ENCODE measurements at regions not wholly inside any gene's neighbourhood (a gene's known extent, or its start where the extent isn't known, plus 50 kb on each side); places are given as distances from the start of the nearest gene placed in this dataset.

GRCh38 chr11:88448131-88448670 lies 110.7 kb upstream of the CTSC start:
- no peak for DNase-seq

- DNase-seq, result no peak
Measured at GRCh38 chr11:88447281-88447680, 109.7 kb upstream of the CTSC start.

GRCh38 chr11:88439356-88439755 lies 101.8 kb upstream of the CTSC start:
- DNase-seq, result no peak

GRCh38 chr11:88438721-88439120 lies 101.2 kb upstream of the CTSC start:
- no peak for DNase-seq

- no peak for DNase-seq
Measured at GRCh38 chr11:88435415-88435814, 97.9 kb upstream of the CTSC start.

- no peak for DNase-seq
Measured at GRCh38 chr11:88434333-88434976, 96.9 kb upstream of the CTSC start.

GRCh38 chr11:88433536-88434230 lies 96.1 kb upstream of the CTSC start:
- DNase-seq, result no peak

GRCh38 chr11:88431675-88432341 lies 94.3 kb upstream of the CTSC start:
- DNase-seq, result no peak

- DNase-seq, result no peak
Measured at GRCh38 chr11:88428959-88429358, 91.4 kb upstream of the CTSC start.

GRCh38 chr11:88427719-88428118 lies 90.2 kb upstream of the CTSC start:
- DNase-seq, result no peak

GRCh38 chr11:88424881-88425280 lies 87.3 kb upstream of the CTSC start:
- DNase-seq, result no peak

GRCh38 chr11:88421530-88421929 lies 84.0 kb upstream of the CTSC start:
- no peak for DNase-seq

GRCh38 chr11:88420165-88420791 lies 82.7 kb upstream of the CTSC start:
- DNase-seq, result no peak

GRCh38 chr11:88418508-88418907 lies 81.0 kb upstream of the CTSC start:
- peak; percentile 48 for DNase-seq

- DNase-seq, result no peak
Measured at GRCh38 chr11:88415495-88415894, 78.0 kb upstream of the CTSC start.

GRCh38 chr11:88414981-88415413 lies 77.5 kb upstream of the CTSC start:
- DNase-seq, result no peak

- DNase-seq, result peak; percentile 46
Measured at GRCh38 chr11:88414385-88414861, 76.9 kb upstream of the CTSC start.

GRCh38 chr11:88411265-88411664 lies 73.7 kb upstream of the CTSC start:
- DNase-seq, result no peak

- DNase-seq, result no peak
Measured at GRCh38 chr11:88410656-88411055, 73.1 kb upstream of the CTSC start.

GRCh38 chr11:88410056-88410455 lies 72.5 kb upstream of the CTSC start:
- DNase-seq, result no peak

- no peak for DNase-seq
Measured at GRCh38 chr11:88406876-88407275, 69.3 kb upstream of the CTSC start.

GRCh38 chr11:88405853-88406252 lies 68.3 kb upstream of the CTSC start:
- no peak for DNase-seq
